Stimulated activated CD8-positive, alpha-beta memory T cell treated with anti-CD3 and anti-CD28 coated beads, Interleukin-15, amount 100 ng/mL, for 4 hours (primary cell): ENCODE measurements at regions not wholly inside any gene's neighbourhood (a gene's known extent, or its start where the extent isn't known, plus 50 kb on each side); places are given as distances from the start of the nearest gene placed in this dataset.
"Not testable (repeated sequence)": the region's sequence is repeated elsewhere in the genome, so short reads cannot be mapped to it uniquely, and the experiment has no call there.

ENCODE experiments used
- DNase-seq, 2 donors: peaks; one replicate each; pipeline ENCODE4 v3.0.0-alpha.2; 2020; ENCODE audit warnings: low read depth in 2 of 2

DNA sequence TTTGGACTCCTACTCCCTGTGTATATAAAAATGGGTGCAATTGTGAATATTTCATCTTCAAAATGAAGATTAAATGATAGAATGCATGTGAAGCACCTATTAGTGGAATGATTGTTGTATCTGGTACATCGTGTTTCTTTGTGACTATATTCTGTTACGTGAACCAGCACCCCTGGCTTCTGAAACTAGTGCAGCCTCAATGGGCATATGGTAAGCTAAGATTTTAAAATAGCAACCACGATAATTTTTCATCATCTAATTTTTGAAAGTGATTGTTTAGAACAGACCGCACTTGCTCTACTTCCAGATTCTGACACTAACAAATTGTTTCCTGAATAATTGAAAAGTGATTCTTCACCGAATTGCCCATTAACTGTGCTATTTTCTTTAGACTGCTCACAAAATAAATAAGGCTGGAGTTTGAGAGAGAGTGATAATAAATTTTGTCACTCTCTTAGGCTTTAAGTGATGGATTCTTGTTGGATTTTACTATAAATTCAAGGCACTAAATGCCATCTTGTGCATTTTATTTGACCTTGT, 806.1 kb upstream of the LRATD1 start:
- DNase-seq: no peak

DNA sequence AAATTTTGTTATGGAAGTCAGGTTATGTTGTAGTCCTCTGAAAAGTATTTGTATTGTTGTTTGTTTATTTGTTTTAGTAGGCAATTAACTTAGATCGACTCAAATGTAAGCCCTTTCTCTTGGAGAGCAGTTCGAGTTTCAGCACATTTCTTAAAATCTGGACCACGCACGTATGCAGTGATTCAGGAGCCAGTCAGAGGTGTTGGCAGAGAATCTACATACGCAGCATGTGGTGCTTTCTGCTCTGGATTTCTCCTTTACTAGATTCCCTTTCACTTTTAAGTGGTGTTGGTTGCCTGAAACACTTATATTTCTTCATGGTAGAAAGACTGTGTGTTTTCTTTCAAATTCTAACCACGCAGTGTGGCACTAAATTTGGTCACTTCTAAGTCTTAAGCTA, 773.9 kb upstream of the LRATD1 start:
- DNase-seq: no peak

DNA sequence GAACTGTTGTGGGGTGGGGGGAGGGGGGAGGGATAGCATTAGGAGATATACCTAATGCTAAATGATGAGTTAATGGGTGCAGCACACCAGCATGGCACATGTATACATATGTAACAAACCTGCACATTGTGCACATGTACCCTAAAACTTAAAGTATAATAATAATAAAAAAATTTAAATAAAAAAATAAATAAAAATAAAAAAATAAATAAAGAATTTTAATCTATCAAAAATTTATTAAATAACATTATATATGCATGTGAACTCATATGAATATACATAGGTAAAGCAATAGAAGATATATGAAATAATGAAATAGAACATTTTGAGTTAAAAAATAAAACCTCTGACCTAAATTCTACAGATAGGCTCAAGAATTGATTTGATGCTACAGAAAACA, 764.2 kb upstream of the LRATD1 start:
- DNase-seq: not testable (repeated sequence)

DNA sequence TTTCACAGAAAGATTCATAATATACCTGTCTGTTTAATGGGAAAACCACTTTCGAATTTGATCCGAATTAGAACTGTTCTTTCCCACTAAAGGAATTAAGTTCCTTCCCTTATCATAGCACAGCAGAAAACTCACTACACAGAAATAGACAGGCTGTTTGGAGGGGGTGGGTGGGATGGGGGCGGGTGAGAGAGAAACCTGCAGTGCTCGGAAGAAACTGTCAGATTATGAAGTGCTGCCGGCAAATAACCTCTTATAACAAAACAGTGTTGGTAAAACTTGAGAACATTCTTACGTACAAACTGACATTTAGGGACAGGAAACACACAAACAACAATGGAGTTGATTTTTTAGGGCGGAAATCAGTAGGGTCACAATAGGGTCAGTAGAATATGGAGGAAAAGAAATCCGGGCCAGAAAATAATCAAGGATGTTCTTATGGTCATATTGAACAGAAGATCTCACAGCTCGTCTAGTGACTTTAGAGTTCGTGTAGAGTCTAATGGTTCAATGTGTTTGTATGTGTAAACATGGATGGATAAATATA, 756.0 kb upstream of the LRATD1 start:
- DNase-seq: no peak

DNA sequence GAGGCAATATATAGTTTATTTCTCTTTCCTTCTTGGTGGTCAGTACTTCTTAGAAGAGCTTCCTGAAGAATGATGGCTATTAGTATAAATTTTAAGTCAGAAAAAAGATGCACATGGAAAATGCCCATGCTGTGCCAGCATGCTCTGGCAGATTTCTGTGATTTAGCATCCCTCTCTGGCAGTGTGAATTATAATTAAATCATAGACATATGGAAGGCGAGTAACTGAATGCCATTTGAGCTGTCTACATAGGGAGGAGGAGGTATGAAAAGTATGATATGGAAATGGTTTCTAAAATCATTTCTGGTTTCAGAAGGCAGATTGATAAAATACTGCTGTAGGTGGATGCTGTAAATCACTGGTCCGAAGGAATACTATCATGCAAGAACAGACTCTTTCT, 754.9 kb upstream of the LRATD1 start:
- no peak for DNase-seq

DNA sequence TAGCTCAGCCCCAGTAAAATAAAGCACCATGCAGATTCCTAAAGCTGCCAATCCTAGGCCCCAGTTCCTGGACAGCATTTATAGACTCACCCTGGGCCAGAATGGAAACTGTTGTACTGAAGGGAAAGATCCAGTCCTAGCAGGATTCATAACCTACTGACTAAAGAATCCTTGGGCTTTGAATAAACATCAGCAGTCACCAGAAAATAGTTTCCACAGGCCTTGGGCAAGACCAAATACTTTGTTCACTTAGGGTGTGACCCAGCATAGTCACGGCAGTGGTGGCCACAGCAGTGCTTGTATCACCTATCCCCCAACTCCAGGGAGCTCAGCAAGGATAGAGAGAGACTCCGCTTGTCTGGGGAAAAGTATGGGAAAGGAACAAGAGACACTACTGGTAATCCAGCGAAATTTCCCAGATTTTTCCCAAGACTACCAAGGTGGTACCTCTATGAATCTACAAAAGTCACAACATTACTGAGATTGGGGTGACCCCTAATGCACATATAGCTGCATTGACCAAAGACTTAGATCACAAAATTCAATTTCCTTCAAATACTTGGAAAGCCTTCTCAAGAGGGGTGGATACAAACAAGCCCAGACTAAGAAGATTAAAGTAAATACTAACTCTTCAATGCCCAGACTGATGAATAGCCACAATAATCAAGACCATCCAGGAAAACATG, 748.1 kb upstream of the LRATD1 start:
- DNase-seq: no peak

DNA sequence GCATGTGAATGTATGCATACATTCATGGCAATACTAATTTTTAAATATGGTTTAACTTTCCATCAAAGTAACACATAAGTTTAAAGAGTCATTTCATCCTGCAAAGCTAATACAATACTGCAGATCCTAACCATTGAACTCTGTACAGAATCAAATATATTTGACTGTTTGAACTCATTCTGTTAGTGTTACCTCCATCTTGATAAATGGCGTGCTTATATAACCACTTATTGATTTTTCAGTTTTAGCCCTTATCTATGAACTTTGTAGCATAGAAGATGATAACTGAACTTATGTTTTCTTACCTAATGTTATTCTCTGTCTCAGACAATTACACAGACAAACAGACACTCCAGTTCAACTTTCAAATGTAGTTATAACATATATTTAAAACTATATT, 731.0 kb upstream of the LRATD1 start:
- no peak for DNase-seq

DNA sequence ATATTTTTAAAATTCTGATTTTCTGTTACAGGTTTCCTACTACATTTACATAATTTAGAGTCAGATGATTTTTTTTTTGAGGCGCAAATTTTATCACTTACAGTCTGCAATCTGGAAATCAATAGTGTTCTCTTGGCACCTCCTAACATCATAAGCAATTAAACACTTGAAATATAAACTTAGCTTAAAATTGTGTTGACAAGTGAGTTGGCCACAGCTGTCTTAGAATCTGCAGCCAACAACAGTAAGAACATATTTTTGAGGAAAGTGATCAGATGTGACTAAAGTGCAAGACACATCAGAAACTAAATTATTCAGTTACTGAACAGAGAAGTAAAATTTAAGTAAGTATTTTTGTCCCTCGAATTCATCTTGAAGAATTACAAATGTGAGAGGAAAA, 726.7 kb upstream of the LRATD1 start:
- DNase-seq: no peak

DNA sequence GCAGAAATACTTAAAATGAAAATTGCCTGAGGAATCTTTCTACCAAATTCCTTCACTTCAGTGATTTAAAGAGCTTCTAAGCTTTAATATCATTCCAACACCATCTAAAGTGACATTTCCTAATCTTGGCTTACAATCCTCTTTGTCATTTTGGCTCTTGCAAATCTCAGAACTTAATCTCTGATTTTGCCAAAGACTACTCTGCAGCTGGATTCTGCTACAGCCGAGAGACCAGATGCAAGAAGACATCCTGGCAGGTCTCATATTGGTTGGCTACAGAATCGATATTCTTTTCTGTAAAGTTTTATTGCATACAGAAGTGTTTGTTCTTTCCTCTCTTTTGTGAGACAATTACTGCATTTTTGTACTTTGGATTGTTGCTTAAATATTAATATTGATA, 716.5 kb upstream of the LRATD1 start:
- DNase-seq: no peak

DNA sequence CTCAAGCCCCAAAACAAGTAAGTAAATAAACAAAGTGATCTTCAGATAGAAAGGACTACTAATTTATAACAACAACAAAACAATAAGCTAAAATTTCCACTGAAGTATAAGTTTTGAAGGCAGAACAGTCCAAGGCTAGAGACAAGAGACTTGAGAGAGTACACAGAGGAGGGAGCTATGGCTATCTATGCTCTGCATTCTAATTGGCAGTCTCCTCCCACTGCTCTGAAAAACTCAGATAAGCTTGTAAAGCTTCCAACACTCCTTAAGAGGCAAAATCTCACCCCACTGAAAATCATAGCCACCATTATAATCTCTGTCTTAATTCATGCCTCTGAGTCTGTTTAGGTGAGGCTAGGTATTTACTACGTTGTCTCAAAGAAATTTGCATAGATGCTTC, 714.6 kb upstream of the LRATD1 start:
- no peak for DNase-seq

DNA sequence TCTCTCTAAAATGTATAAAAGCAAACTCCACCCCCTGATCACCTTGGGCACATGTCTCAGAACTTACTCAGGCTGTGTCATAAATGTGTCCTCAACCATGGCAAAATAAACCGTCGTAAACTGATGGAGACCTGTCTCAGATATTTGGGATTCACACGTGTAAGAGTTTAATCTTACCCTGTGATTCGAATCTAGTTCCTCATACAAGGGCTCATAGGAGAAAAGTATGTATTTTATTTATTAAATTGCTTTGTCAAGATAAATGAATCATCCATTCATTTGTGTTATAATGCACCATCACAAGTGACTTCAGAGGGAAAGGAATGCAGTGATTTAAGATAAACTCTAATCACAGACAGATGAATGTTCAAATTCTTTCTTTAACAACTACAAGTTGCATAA, 712.5 kb upstream of the LRATD1 start:
- no peak for DNase-seq

DNA sequence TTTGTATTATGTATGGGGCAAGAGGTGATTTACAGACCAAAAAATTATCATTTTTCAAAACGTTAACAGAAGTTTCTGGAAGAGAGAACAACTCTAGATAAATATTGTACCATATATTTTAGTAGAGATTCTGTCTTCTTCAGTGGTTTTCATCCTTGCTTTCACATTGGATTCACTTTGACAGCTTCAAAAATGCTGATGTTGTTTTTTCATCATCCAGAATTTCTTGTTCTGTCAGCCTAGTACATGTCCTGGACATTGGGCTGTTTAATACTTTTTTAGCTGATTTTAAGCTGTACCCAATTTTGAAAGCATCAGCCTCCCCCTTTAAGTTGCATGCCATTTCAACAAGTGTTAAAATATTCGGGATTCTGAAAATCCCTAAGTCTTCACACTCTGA, 711.3 kb upstream of the LRATD1 start:
- DNase-seq: no peak

DNA sequence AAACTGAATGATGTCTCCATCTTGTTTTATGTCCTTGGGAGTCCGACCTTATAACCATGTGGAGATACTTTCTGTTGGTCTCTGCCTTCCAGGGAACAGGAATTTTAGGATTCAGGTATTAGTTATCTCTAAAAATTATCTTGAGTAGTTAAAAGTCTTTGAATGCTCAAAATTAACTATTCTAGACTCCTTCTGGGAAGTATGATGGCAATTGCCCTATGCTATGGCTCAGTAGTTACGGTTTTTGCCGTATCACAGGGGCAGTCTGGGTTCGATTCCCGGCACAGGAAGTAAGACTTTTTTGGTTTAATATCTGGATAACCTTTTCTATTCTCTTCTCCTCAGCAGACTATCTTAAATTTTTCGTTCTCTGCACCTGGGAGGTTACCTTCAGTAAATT, 708.7 kb upstream of the LRATD1 start:
- DNase-seq: no peak

DNA sequence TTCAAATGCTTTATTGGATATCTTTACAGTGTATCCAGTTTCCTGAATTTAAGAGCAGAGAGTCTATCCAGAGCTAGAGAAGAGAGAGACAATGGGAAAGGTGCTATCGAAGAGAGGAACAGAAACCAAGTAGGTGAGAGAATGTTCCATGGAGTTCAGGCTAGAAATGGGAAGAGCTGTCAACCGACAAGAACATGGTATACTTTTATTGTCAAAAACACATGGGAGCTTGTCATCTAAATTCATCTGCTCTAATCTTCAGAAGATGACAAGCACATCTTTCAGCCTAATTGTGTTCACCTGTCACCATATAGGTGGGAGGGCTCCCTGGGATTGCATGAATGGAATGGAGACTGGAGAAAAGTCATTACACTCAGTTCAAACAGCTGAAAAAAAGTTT, 690.4 kb upstream of the LRATD1 start:
- DNase-seq: no peak

DNA sequence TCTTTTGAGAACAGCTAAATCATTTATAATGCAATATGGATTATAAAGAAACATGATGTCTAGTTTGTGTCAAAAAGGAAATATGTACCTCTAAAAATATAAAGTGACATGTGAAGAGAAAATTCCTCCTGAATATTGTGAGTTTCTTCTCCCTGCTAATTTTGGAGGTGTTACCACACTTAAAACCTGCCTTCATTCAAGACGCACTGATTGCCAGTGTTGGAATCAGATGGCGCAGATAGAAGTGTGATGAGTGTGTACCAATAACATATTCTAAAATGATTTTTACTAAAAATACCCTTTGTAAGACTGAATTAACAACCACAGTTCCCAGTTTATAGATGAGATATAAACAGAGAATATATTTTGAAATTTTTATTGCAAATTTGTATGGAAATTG, 681.8 kb upstream of the LRATD1 start:
- DNase-seq: no peak

DNA sequence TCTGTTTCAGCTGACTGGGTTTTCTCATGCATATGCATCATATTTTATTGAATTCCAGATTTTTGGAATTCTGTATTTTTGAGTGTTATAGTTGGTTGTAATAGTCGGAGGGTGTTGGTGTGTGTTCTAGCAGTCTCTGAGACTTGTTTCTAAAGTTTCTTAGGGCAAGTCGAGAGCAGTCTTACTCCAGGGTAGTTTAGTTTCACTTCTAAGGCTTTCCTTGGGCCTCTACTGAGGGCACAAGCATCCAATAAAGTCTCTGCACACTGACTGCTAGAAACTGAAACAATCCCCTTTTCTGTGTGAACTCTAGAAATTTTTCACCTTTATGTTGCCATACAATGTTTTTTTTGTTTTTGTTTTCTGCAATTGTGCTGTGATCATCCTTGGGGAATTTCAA, 663.7 kb upstream of the LRATD1 start:
- DNase-seq: no peak

DNA sequence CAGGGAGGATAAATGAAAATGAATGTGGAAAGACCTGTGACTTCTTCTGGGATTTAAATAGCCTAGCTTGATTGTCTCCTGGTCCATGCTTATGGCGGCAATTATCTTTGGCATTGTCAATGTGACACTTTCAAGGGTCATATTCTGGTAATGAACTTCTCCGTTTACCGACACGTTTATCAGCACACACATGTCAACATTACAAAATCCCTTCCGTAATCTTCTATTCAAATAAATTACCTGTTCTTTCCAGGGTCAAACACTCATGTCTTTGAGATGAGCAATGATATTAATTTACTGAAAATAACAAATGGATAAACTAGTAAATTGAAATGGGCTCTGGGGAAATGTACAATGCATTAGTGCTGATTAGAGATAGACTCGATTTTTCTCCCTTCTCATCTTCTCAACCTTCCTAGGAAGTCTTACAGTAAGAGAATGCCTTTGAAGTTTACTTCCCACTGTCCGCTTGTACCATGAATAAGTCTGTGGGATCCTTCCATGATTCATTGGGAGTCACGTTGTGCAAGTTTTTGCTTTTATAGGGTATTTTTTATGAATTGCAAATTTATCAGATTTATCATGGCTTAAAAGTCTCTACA, 646.3 kb upstream of the LRATD1 start:
- DNase-seq: no peak

DNA sequence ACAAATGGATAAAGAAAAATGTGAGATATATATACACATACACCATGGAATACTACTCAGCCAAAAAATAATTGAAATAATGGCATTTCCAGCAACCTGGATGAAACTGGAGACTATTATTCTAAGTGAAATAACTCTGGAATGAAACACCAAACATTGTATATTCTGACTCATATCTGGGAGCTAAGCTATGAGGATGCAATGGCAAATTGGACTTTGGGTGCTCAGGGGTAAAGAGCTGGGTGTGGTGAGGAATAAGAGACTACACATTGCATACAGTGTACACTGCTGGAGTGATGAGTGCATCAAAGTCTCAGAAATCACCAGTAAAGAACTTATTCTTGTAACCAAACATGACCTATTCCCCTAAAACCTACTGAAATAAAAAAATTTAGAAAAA, 636.0 kb upstream of the LRATD1 start:
- no peak for DNase-seq

DNA sequence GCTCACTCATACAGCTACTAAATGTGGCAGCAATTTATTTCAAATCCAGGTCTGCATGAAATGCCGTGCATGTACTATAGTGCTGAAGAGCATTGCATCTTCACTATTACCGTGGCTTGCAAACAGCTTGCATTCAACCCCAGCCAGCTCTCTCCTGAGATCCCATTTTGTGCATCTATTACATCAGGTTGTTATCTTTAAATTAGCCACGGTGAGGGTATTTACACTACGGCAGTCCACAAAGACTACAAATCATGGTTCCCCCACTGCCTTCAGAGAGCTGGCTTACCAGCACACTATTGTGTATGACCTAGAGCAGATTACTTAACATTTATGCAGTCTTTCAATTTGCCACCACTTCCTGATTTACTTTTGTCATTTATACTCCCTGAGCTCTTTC, 621.3 kb upstream of the LRATD1 start:
- no peak for DNase-seq

DNA sequence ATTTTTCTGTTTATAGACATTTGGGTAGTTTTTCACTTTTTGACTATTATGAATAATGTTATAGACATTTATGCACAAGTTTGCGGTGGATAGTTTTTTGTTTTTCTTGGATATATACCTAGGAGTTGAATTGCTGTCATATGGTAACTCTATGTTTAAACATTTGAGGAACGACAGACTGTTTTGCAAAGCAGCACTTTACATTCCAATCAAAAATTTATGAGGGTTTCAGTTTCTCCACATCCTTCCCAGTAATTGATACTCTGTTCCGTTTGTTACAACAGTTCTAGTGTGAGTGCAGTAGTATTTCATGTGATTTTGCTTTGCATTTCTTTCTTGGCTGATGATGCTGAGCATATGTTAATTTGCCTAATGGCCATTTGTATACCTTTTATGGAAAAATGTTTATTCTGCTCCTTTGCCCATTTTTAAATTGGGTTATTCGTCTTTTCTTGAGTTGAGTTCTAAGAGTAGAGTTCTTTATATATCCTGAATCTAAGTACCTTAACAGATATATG, 617.3 kb upstream of the LRATD1 start:
- DNase-seq: no peak

DNA sequence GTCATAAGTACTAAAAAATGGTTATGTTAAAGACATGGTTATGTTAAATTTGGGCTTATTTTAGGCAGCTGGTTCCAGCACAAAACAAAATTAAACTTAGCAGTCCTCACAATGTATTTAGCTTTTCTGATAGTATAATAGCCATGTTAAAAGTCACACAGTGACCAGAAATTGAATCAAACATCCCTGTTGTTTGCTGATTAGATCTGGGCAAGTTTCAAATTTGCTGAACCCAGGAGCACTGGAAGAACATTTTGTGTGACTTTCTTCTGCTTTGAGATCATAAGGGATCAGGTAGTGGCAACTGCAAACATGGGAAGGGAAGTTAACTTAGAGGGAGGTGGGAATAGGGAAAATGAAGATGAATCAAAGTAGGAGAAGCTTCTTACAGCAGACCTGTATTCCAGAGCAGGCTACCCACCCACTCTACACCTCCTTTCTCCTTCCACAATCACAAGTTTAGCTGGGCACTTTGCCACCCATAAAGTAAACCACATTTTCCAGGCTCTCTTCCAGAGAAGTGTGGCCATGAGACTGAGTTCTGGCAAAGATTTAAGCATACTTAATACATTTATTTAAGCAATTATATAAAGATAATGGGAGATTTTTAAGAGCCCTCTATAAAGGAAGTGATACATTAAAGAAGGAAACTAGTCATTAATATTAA, 616.1 kb upstream of the LRATD1 start:
- no peak for DNase-seq

DNA sequence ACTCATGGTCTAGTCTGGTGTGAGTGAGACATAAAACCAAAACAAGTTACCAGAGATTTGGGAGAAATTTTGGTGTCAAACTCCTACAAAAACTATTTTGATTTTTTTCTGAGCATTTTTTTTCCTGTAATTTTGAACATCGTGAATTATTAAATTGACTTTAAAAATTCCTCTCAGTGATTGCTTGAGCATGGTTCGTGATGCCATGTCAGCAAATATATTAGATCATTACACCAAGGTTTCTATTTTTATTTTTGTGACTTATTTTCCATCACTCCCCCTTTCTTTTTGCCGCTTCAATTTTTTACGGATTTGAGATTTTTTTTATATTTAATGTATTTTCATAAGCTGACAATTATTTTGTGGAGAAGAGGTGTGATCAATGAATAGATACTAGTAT, 613.9 kb upstream of the LRATD1 start:
- no peak for DNase-seq

DNA sequence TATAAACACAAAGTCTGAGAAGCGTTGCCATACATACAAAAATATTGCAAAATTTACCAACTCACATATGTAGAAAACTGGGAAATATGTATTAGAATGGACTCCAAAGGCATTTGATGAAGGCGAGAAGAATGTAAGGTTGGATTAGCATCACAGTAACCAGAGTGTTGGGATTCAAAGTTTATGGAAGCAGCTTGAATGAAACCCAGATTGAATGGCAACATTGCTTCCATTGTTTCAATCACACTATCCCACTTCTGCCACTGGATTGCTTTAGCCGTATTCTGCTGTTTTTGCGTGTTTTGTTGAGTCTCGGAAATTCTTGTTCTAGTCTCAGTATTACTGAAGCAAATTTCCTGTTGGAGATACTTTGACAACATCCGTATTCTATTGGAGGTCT, 609.0 kb upstream of the LRATD1 start:
- no peak for DNase-seq
